Keratinocyte (primary cell): ENCODE measurements at regions not wholly inside any gene's neighbourhood (a gene's known extent, or its start where the extent isn't known, plus 50 kb on each side); places are given as distances from the start of the nearest gene placed in this dataset.
A peak's percentile ranks its signal among the peaks of the same experiment; 100 is the strongest.

ENCODE experiments used
- DNase-seq: peaks from one replicate; pipeline ENCODE4 v3.0.0-alpha.2; 2011; ENCODE audit warnings: low read depth, missing footprints, low spot score
- FAIRE-seq: peaks from 2 replicates; lab custom pipeline; 2011; peaks lifted over from hg19 to GRCh38; lab: Jason Lieb, UNC
- H2AFZ ChIP-seq: 2 replicates; pipeline ENCODE4 v1.6.0; 2012; ENCODE audit warnings: low read length, control low read depth, inconsistent platforms; ENCODE audit not compliant: control insufficient read depth
- H3K27ac ChIP-seq: 2 replicates; pipeline ENCODE4 v1.5.1; 2011; ENCODE audit warnings: low read length; ENCODE audit not compliant: control insufficient read depth, insufficient read depth
- H3K27me3 ChIP-seq: 3 replicates; pipeline ENCODE4 v1.6.0; 2011; ENCODE audit warnings: low read length; ENCODE audit not compliant: control insufficient read depth, insufficient read depth; ENCODE audit errors: extremely low read depth
- H3K36me3 ChIP-seq, 2 experiments: 2 replicates in 1 of 2; 3 replicates in 1 of 2; pipeline ENCODE4 v1.5.1; 2011; ENCODE audit warnings: low read length in 2 of 2, mild to moderate bottlenecking in 1 of 2; ENCODE audit not compliant: control insufficient read depth in 2 of 2, insufficient read depth in 2 of 2; ENCODE audit errors: extremely low read depth in 1 of 2
- H3K4me1 ChIP-seq: 3 replicates; pipeline ENCODE4 v1.5.1; 2011; ENCODE audit warnings: low read length; ENCODE audit not compliant: control insufficient read depth, insufficient read depth; ENCODE audit errors: extremely low read depth
- H3K4me2 ChIP-seq: 3 replicates; pipeline ENCODE4 v1.6.0; 2011; ENCODE audit warnings: low read depth, low read length; ENCODE audit not compliant: control insufficient read depth, insufficient read depth; ENCODE audit errors: extremely low read depth
- H3K4me3 ChIP-seq, 3 experiments: fragments of 200-600 bp in 1 of 3; sonication (generic) in 1 of 3; 2 replicates in 2 of 3; 3 replicates in 1 of 3; pipeline ENCODE4 v1.5.1; 2011 to 2016; ENCODE audit warnings: low read length in 3 of 3, mild to moderate bottlenecking in 3 of 3, control low read depth in 2 of 3, inconsistent platforms in 1 of 3, low read depth in 1 of 3, mixed read lengths in 1 of 3, mixed run types in 1 of 3, moderate library complexity in 1 of 3; ENCODE audit not compliant: control insufficient read depth in 2 of 3, insufficient read depth in 2 of 3; ENCODE audit errors: extremely low read depth in 1 of 3
- H3K79me2 ChIP-seq: 2 replicates; pipeline ENCODE4 v1.6.0; 2012; ENCODE audit warnings: low read length; ENCODE audit not compliant: control insufficient read depth, insufficient read depth
- H3K9ac ChIP-seq: 3 replicates; pipeline ENCODE4 v1.6.0; 2011; ENCODE audit warnings: low read length; ENCODE audit not compliant: control insufficient read depth, insufficient read depth; ENCODE audit errors: extremely low read depth
- H3K9me1 ChIP-seq: 3 replicates; pipeline ENCODE4 v1.6.0; 2011; ENCODE audit warnings: low read length; ENCODE audit not compliant: control insufficient read depth, insufficient read depth; ENCODE audit errors: extremely low read depth
- H3K9me3 ChIP-seq: 2 replicates; pipeline ENCODE4 v1.5.1; 2012; ENCODE audit warnings: low read depth, low read length; ENCODE audit not compliant: control insufficient read depth
- H4K20me1 ChIP-seq: 3 replicates; pipeline ENCODE4 v1.6.0; 2011; ENCODE audit warnings: low read length; ENCODE audit not compliant: control insufficient read depth, insufficient read depth; ENCODE audit errors: extremely low read depth
- CTCF ChIP-seq, 3 experiments: IDR thresholded peaks in 1 of 3; conservative IDR thresholded peaks in 1 of 3; optimal IDR thresholded peaks in 1 of 3; 2 replicates in 2 of 3; 3 replicates in 1 of 3; pipeline versions ENCODE3 to v1.5.1; 2011; ENCODE audit warnings: low read length in 3 of 3, mild to moderate bottlenecking in 3 of 3, moderate library complexity in 2 of 3, control low read depth in 1 of 3, inconsistent platforms in 1 of 3; ENCODE audit not compliant: insufficient read depth in 2 of 3; ENCODE audit errors: extremely low read depth in 1 of 3
- EZH2 ChIP-seq: IDR thresholded peaks from one replicate; pipeline ENCODE4 v1.6.1; 2012; ENCODE audit warnings: inconsistent platforms, mild to moderate bottlenecking, low read length, moderate library complexity
- dilution Hi-C: fragments of 300-500 bp; cut with MboI; formaldehyde crosslinking; loops from one replicate; pipeline ENCODE4 v1.7.0; 2020; ENCODE audit warnings: low sequenced_read_pairs; ENCODE audit not compliant: extremely low pct_ligation_motif_present

DNA sequence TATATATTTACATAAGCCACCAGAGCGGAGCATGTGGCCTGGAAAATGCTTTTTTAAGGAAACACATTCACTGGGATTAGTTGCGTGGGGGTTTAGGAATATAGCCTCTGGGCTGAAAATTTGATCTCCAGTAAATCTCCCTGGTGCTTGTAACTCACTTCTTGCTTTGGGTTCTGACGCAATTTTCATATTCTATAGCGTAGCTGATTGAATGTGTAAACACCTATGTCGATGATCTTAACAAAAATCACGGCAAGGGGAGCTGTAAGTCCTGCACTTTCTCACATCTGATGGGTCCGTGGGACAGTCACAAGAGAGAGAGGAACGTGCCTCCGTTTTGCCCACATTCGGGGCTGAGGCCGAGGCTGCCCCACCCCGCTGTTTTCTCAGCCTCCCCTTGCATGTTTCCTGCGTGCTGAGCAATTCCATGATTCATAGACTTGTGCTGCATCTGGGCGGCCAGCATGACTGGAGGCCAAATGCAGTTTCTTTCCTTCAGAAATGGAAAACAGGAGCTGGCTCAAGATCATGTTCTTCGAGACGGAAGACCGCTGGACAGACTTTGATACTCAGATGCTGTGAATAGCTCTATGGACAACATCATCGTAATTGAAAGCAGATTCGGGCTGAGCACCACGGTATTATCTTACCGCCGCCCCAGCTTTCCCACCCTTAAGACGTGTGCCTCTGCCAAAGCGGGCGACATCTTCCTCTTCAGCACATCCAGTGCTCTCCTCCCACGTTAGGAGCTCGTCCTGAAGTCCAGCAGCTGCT lies 109.2 kb downstream of the TMEM18 start:
- H3K27ac ChIP-seq, result peak overlapping the region; percentile 61
- dilution Hi-C loops, result no loop called here
- peaks cover 6% of the 10 kb centered on the region for H3K27me3 ChIP-seq
- FAIRE-seq (peak; percentile 77), DNase-seq (no peak)
- no peaks in the 10 kb centered on the region for H3K9me3 ChIP-seq
- H3K79me2 ChIP-seq, result no peaks in the 10 kb centered on the region
- peak overlapping the region; percentile 95 for H2AFZ ChIP-seq
- no peaks in the 10 kb centered on the region for H4K20me1 ChIP-seq
- peak overlapping the region in 2 of 3 experiments; percentile 29 to 71 for H3K4me3 ChIP-seq
- no peaks in the 10 kb centered on the region for H3K36me3 ChIP-seq
- H3K4me2 ChIP-seq, result peak overlapping the region; percentile 93
- peaks cover 11% of the 10 kb centered on the region for H3K4me1 ChIP-seq
- TF ChIP-seq EZH2 (no peak), CTCF (optimal IDR thresholded peaks at IDR 0.05 in 1 of 3, IDR thresholded peaks at IDR 0.05 in 1 of 3, conservative IDR thresholded peaks at IDR 0.05 in 1 of 3; ENCODE audit: extremely low read depth in 1 of 3, insufficient read depth in 2 of 3, low read length in 3 of 3) (no peak)
- peak overlapping the region; percentile 59 for H3K9ac ChIP-seq
- no peaks in the 10 kb centered on the region for H3K9me1 ChIP-seq

DNA sequence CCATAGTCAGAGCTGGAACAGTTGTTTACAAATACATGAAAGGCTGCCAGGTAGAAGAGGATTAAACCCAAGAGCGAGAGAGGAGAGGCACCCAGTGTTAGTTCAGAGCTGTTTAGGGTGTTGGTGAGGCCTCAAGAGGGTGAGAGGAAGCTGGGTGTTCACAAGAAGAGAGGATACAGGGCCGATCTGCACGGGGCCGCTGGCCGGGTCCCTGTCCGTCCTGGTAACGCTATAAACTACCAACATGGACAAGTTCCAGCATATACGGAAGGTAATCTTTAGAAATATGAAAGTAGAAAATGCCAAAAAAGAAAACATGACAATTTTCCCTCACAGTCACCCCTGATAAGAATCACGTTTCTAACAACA lies 109.7 kb downstream of the TMEM18 start:
- H3K27ac ChIP-seq, result no peak overlapping the region
- FAIRE-seq, result no peak

More for the DNA sequence above, 109.7 kb downstream of the TMEM18 start:
- Histone ChIP-seq H3K4me2 (peak overlapping the region; percentile 93), H3K4me1 (peaks cover 11% of the 10 kb centered on the region), H3K36me3 (no peaks in the 10 kb centered on the region), H2AFZ (no peak overlapping the region), H3K79me2 (no peaks in the 10 kb centered on the region), H3K9me3 (no peaks in the 10 kb centered on the region), H3K4me3 (peak overlapping the region in 1 of 3 experiments; percentile 71), H4K20me1 (no peaks in the 10 kb centered on the region), H3K9ac (no peak overlapping the region), H3K27me3 (peaks cover 6% of the 10 kb centered on the region), H3K9me1 (no peaks in the 10 kb centered on the region)
- no peak for TF ChIP-seq CTCF (optimal IDR thresholded peaks at IDR 0.05 in 1 of 3, IDR thresholded peaks at IDR 0.05 in 1 of 3, conservative IDR thresholded peaks at IDR 0.05 in 1 of 3; ENCODE audit: extremely low read depth in 1 of 3, insufficient read depth in 2 of 3, low read length in 3 of 3)
- dilution Hi-C loops, result no loop called here
- no peak for DNase-seq
